Neuronal stem cell (in vitro differentiated cells): ENCODE measurements at regions not wholly inside any gene's neighbourhood (a gene's known extent, or its start where the extent isn't known, plus 50 kb on each side); places are given as distances from the start of the nearest gene placed in this dataset.
A peak's percentile ranks its signal among the peaks of the same experiment; 100 is the strongest.

Experiments
- DNase-seq: peaks from one replicate; pipeline ENCODE4 v3.0.0-alpha.2; 2013; ENCODE audit warnings: low spot score
- H2AFZ ChIP-seq: one replicate; pipeline ENCODE4 v1.6.1; 2013; ENCODE audit warnings: mild to moderate bottlenecking, low read length, inconsistent platforms
- H2AK5ac ChIP-seq: 2 replicates; pipeline ENCODE4 v1.6.1; 2013; ENCODE audit warnings: low read depth, mild to moderate bottlenecking, inconsistent platforms, low read length, moderate library complexity, mixed read lengths
- H2BK120ac ChIP-seq: 2 replicates; pipeline ENCODE4 v1.6.1; 2013; ENCODE audit warnings: low read depth, mild to moderate bottlenecking, inconsistent platforms, low read length, moderate library complexity, mixed read lengths
- H2BK12ac ChIP-seq: one replicate; pipeline ENCODE4 v1.6.1; 2013; ENCODE audit warnings: low read length, inconsistent platforms
- H2BK15ac ChIP-seq: 2 replicates; pipeline ENCODE4 v1.6.1; 2013; ENCODE audit warnings: mild to moderate bottlenecking, low read length, inconsistent platforms, mixed read lengths
- H2BK5ac ChIP-seq: one replicate; pipeline ENCODE4 v1.6.1; 2013; ENCODE audit warnings: inconsistent platforms, mild to moderate bottlenecking, low read length, moderate library complexity
- H3K14ac ChIP-seq: one replicate; pipeline ENCODE4 v1.6.1; 2013; ENCODE audit warnings: low read length, inconsistent platforms
- H3K18ac ChIP-seq: 2 replicates; pipeline ENCODE4 v1.6.1; 2013; ENCODE audit warnings: low read length, inconsistent platforms
- H3K23ac ChIP-seq: 2 replicates; pipeline ENCODE4 v1.6.1; 2013; ENCODE audit warnings: low read depth, mild to moderate bottlenecking, mixed read lengths, low read length, inconsistent platforms; ENCODE audit not compliant: poor library complexity
- H3K27ac ChIP-seq: replicated peaks from 3 replicates; pipeline ENCODE4 v1.5.1; 2013; ENCODE audit warnings: low read length, inconsistent platforms
- H3K27me3 ChIP-seq, 3 experiments: 2 replicates each; pipeline ENCODE4 v1.6.1; 2013; ENCODE audit warnings: low read length in 3 of 3, mild to moderate bottlenecking in 2 of 3, inconsistent platforms in 1 of 3, low read depth in 1 of 3, mixed read lengths in 1 of 3, moderate library complexity in 1 of 3; ENCODE audit not compliant: control insufficient read depth in 3 of 3, insufficient read depth in 3 of 3
- H3K36me3 ChIP-seq, 2 donors: replicated peaks in 1 of 2; 2 replicates each; pipeline ENCODE4 v1.6.1; 2013; ENCODE audit warnings: low read length in 2 of 2; ENCODE audit not compliant: control insufficient read depth in 2 of 2, insufficient read depth in 2 of 2
- H3K4ac ChIP-seq: 2 replicates; pipeline ENCODE4 v1.6.1; 2013; ENCODE audit warnings: inconsistent platforms, mild to moderate bottlenecking, low read length, moderate library complexity
- H3K4me1 ChIP-seq, 2 donors: 1 replicate in 1 of 2; 2 replicates in 1 of 2; pipeline ENCODE4 v1.6.1; 2013; ENCODE audit warnings: low read length in 2 of 2, low read depth in 1 of 2; ENCODE audit not compliant: control insufficient read depth in 2 of 2, insufficient read depth in 1 of 2
- H3K4me2 ChIP-seq: one replicate; pipeline ENCODE4 v1.6.1; 2013; ENCODE audit warnings: mild to moderate bottlenecking, low read length, inconsistent platforms; ENCODE audit not compliant: insufficient read depth, poor library complexity, severe bottlenecking
- H3K4me3 ChIP-seq, 2 donors: 2 replicates each; pipeline ENCODE4 v1.5.1; 2013; ENCODE audit warnings: low read length in 2 of 2, mild to moderate bottlenecking in 2 of 2, inconsistent platforms in 1 of 2, moderate library complexity in 1 of 2
- H3K79me1 ChIP-seq: one replicate; pipeline ENCODE4 v1.6.1; 2013; ENCODE audit warnings: low read depth, mild to moderate bottlenecking, inconsistent platforms, low read length, moderate library complexity
- H3K9ac ChIP-seq: one replicate; pipeline ENCODE4 v1.6.1; 2013; ENCODE audit warnings: mild to moderate bottlenecking, low read depth, low read length, inconsistent platforms; ENCODE audit not compliant: poor library complexity
- H3K9me3 ChIP-seq, 2 donors: replicated peaks in 1 of 2; 2 replicates each; pipeline versions ENCODE3 to v1.6.1; 2013; ENCODE audit warnings: low read length in 2 of 2, mild to moderate bottlenecking in 2 of 2, inconsistent platforms in 1 of 2, low read depth in 1 of 2, mixed read lengths in 1 of 2, moderate library complexity in 1 of 2; ENCODE audit not compliant: control insufficient read depth in 2 of 2, insufficient read depth in 1 of 2
- H4K8ac ChIP-seq: one replicate; pipeline ENCODE4 v1.6.1; 2013; ENCODE audit warnings: low read depth, mild to moderate bottlenecking, inconsistent platforms, low read length, moderate library complexity
- H4K91ac ChIP-seq: one replicate; pipeline ENCODE4 v1.6.1; 2013; ENCODE audit warnings: low read length, low read depth, mild to moderate bottlenecking, inconsistent platforms; ENCODE audit not compliant: poor library complexity
- WGBS, 2 donors: extraction: QIAGEN DNeasy Blood & Tissue Kit; methylation state at CpG; one replicate each; pipeline ENCODE4 v1.1.7; 2013; ENCODE audit warnings: missing lambda C conversion rate in 2 of 2, mixed read lengths in 1 of 2; ENCODE audit not compliant: insufficient read length in 2 of 2, insufficient replicate concordance in 1 of 2; ENCODE audit errors: extremely low coverage in 2 of 2; 5-methylcytosine and 5-hydroxymethylcytosine counted together

DNA sequence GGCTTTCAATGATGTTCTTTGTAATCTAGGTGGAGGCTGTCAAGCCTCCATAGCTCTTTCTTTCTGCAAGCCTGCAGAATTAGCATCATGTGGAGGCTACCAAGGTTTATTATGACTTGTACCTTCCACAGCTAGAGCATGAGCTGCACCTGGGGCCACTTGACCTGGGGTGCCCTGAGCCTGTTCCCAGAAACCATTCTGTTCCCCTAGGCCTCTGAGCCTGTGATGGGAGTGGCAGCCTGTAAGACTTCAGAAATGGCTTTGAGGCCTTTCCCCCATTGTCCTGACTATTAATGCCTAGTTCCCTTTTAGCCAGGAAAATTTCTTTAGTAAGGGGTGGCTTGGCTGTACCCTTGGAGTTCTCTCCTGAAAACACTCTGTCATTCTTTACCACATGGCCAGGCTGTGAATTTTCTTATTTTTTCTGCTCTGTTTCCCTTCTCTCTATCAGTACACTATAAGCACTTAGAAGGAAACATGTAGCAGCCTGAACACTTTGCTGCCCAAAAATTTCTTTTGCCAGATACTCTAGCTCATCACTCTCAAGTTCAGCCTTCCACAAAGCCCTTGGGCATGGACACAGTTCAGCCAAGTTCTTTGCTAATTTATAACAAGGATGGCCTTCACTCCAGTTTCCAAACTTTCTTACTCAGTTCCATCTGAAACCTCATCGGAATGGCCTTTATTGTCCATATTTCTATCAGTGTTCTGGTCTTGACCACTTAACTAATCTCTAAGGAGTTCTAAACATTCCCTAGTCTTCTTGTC is 61.4 kb upstream of the NR3C1 start:
- Histone ChIP-seq H3K14ac (no peak overlapping the region), H2AFZ (no peak overlapping the region), H3K36me3 (no peaks in the 10 kb centered on the region), H3K79me1 (no peaks in the 10 kb centered on the region), H3K18ac (no peak overlapping the region), H3K27me3 (no peaks in the 10 kb centered on the region), H3K23ac (no peak overlapping the region), H3K4me2 (no peak overlapping the region), H4K91ac (no peak overlapping the region), H4K8ac (no peak overlapping the region), H2BK12ac (no peak overlapping the region), H3K4me1 (no peaks in the 10 kb centered on the region), H2BK5ac (no peak overlapping the region), H2BK15ac (no peak overlapping the region), H3K9ac (no peak overlapping the region), H3K27ac (no peak overlapping the region), H3K4ac (no peak overlapping the region), H3K9me3 (peaks cover 0 to 1% of the 10 kb centered on the region in 2 donors), H3K4me3 (no peak overlapping the region), H2AK5ac (no peak overlapping the region), H2BK120ac (no peak overlapping the region)
- WGBS, 2 donors: no CpG with 5 or more reads among the region's 1 CpG
- no peak for DNase-seq

DNA sequence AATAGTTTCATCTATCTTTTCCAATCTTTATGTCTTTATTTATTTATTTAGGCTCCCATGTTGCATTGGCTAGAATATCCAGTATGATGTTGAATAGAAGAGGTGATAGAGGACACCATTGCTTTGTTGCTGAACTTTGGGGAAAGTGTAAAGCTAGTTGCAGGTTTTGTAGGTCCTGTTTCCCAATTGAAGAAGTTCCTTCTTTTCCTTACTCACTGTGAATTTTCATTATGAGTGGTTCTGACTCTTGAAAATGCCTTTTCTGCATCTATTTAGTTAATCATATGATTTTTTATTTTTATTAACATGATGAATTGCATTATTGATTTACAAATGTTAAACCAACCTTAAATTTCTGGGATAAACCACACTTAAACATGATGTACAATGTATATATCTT is 58.9 kb upstream of the NR3C1 start:
- H3K14ac ChIP-seq: no peak overlapping the region

DNA sequence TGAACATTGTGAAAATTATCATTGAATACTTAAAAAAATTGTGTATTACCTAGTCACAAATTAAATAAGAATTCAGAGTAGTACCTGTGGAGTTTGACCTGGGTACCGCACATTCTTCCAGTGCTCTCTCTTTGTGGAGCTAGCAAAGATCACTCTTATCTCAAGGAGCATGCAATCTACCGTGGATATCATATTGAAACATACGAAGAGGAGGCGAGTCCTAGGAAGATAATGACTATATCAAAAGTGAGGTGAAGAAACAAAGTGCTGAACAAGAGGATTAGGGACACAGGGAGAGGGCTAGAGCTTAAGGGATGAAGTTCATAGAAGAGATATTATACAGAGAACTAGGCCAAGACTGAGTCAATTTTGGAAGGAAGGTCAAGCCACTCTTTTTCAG is 55.9 kb upstream of the NR3C1 start:
- no peaks in the 10 kb centered on the region for H3K36me3 ChIP-seq
- no CpG with 5 or more reads among the region's 4 CpGs for WGBS, 2 donors
- no peak overlapping the region for H2AK5ac ChIP-seq
- H2BK120ac ChIP-seq: no peak overlapping the region
- no peak for DNase-seq
- H3K4me3 ChIP-seq: no peak overlapping the region
- H3K27me3 ChIP-seq: no peaks in the 10 kb centered on the region
- no peak overlapping the region for H3K23ac ChIP-seq
- H3K9ac ChIP-seq: no peak overlapping the region
- H4K8ac ChIP-seq: no peak overlapping the region
- H3K14ac ChIP-seq: no peak overlapping the region
- no peak overlapping the region for H2BK15ac ChIP-seq
- H3K79me1 ChIP-seq: no peaks in the 10 kb centered on the region
- H3K4me2 ChIP-seq: no peak overlapping the region
- no peak overlapping the region for H2AFZ ChIP-seq
- no peak overlapping the region for H2BK5ac ChIP-seq
- H2BK12ac ChIP-seq: no peak overlapping the region
- H3K18ac ChIP-seq: no peak overlapping the region
- H3K4me1 ChIP-seq: peaks cover 0 to 2% of the 10 kb centered on the region in 2 donors
- H4K91ac ChIP-seq: no peak overlapping the region
- no peak overlapping the region for H3K4ac ChIP-seq
- H3K9me3 ChIP-seq: no peaks in the 10 kb centered on the region
- H3K27ac ChIP-seq: no peak overlapping the region

More for the DNA sequence above, 58.9 kb upstream of the NR3C1 start:
- Histone ChIP-seq H3K27me3 (no peaks in the 10 kb centered on the region), H4K91ac (no peak overlapping the region), H2BK5ac (no peak overlapping the region), H2BK15ac (no peak overlapping the region), H2AFZ (no peak overlapping the region), H3K18ac (no peak overlapping the region), H3K4me3 (no peak overlapping the region), H3K9me3 (peaks cover 0 to 1% of the 10 kb centered on the region in 2 donors), H3K4me1 (no peaks in the 10 kb centered on the region), H3K23ac (no peak overlapping the region), H3K9ac (no peak overlapping the region), H3K4ac (no peak overlapping the region), H4K8ac (no peak overlapping the region), H3K79me1 (no peaks in the 10 kb centered on the region), H2BK120ac (no peak overlapping the region), H2AK5ac (no peak overlapping the region), H2BK12ac (no peak overlapping the region), H3K27ac (no peak overlapping the region), H3K4me2 (no peak overlapping the region), H3K36me3 (no peaks in the 10 kb centered on the region)
- DNase-seq: no peak

DNA sequence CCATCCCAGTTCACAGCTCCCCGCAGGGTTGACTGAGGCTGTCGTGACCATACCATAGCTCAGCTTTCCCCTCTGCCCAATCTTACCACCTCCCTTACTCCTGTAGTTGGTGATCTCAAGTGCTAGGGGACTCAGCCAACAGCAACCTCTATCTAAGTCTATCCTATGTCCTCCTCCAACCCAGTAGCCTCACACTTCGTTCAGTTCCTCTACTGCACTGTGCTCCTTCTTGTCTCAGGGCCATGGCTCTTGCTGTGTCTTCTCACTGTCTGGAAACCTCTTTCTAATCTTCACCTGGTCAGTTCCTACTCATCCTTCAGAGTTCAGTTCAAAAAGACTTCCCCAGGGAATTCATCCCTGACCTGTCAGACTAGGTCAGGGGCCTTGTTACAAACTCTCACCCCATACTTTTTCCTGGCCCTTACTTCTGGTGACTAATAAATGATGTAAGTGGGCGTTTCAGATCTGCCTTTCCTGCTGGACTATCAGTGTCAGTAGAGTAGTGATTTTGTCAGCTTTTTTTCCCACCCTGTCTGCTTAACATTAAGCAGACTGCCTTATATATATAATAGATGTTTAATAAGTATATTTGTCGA is 53.6 kb upstream of the NR3C1 start:
- H3K9ac ChIP-seq: no peak overlapping the region
- no peak overlapping the region for H2BK120ac ChIP-seq
- peak overlapping the region in 1 of 2 donors; percentile 13 for H3K4me3 ChIP-seq
- no peaks in the 10 kb centered on the region for H3K36me3 ChIP-seq
- no peak overlapping the region for H4K91ac ChIP-seq
- no peak overlapping the region for H3K4me2 ChIP-seq
- H3K23ac ChIP-seq: no peak overlapping the region
- H2BK12ac ChIP-seq: no peak overlapping the region
- H4K8ac ChIP-seq: no peak overlapping the region
- no peak overlapping the region for H3K4ac ChIP-seq
- H3K18ac ChIP-seq: no peak overlapping the region
- peaks cover 0 to 2% of the 10 kb centered on the region in 2 donors for H3K4me1 ChIP-seq
- no peak overlapping the region for H2BK5ac ChIP-seq
- no peaks in the 10 kb centered on the region for H3K9me3 ChIP-seq
- no peaks in the 10 kb centered on the region for H3K27me3 ChIP-seq
- no peak for DNase-seq
- no peak overlapping the region for H3K27ac ChIP-seq
- no peaks in the 10 kb centered on the region for H3K79me1 ChIP-seq
- no CpG with 5 or more reads among the region's 5 CpGs for WGBS, 2 donors
- H2AFZ ChIP-seq: no peak overlapping the region
- no peak overlapping the region for H2AK5ac ChIP-seq
- no peak overlapping the region for H2BK15ac ChIP-seq
- no peak overlapping the region for H3K14ac ChIP-seq
